ENCODE measurements at regions not wholly inside any gene's neighbourhood (a gene's known extent, or its start where the extent isn't known, plus 50 kb on each side); places are given as distances from the start of the nearest gene placed in this dataset.
"Not testable (repeated sequence)": the region's sequence is repeated elsewhere in the genome, so short reads cannot be mapped to it uniquely, and the experiment has no call there.

DNA sequence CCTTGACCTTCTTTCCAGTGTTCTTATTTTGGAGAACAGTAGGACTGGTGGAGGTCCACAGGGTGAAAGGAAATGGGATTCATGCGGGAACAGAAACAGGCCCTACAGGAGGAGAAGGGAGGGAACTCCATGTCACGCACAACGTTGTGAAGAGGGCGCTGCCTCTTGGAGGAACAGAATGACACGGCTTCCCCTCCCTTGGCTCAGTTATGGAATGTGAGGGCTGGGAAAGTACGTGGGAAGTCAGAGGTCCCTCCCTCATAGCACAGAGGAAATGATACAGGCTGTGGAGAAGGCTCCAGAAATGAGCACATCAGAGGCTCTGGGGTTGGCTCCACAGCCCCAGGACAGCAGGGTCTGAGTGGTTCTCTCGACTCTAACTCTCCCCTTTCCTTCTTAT, 49.9 kb upstream of the PROP1 start:
- not testable (repeated sequence) for H3K27me3 ChIP-seq (ENCODE audit: control insufficient read depth in 2 of 2, insufficient read depth in 1 of 2, low read length in 1 of 2); H3K9me3 ChIP-seq (ENCODE audit: control insufficient read depth in 2 of 2, insufficient read depth in 1 of 2, low read length in 1 of 2); H3K4me3 ChIP-seq (ENCODE audit: low read length in 2 of 2); H3K36me3 ChIP-seq (ENCODE audit: control insufficient read depth in 2 of 2, insufficient read depth in 2 of 2, low read length in 1 of 2); DNase-seq (ENCODE audit: low read depth in 6 of 9, low spot score in 9 of 9); H3K27ac ChIP-seq (ENCODE audit: low read depth in 1 of 2, low read length in 1 of 2); H3K4me1 ChIP-seq (ENCODE audit: control insufficient read depth in 2 of 2, insufficient read depth in 2 of 2, low read length in 2 of 2)
- WGBS: no CpG with 5 or more reads among the region's 7 CpGs

Data from thymus (tissue), 11 donors.